Endothelial cell (in vitro differentiated cells): ENCODE measurements at regions not wholly inside any gene's neighbourhood (a gene's known extent, or its start where the extent isn't known, plus 50 kb on each side); places are given as distances from the start of the nearest gene placed in this dataset.

ENCODE experiments used
- DNase-seq: peaks from one replicate; pipeline ENCODE4 v3.0.0; 2021; ENCODE audit warnings: low spot score
- H3K27ac Mint-ChIP-seq: one replicate; pipeline ENCODE4 v1.8.0; 2021; ENCODE audit warnings: mixed read lengths, inconsistent platforms; ENCODE audit not compliant: unreplicated experiment
- H3K27me3 Mint-ChIP-seq: one replicate; pipeline ENCODE4 v1.8.0; 2021; ENCODE audit warnings: mild to moderate bottlenecking, moderate library complexity, mixed read lengths, inconsistent platforms; ENCODE audit not compliant: unreplicated experiment
- H3K36me3 Mint-ChIP-seq: one replicate; pipeline ENCODE4 v1.8.0; 2021; ENCODE audit warnings: mild to moderate bottlenecking, low read depth, mixed read lengths, inconsistent platforms; ENCODE audit not compliant: unreplicated experiment
- H3K4me1 Mint-ChIP-seq: one replicate; pipeline ENCODE4 v1.8.0; 2021; ENCODE audit warnings: mild to moderate bottlenecking, mixed read lengths, inconsistent platforms; ENCODE audit not compliant: unreplicated experiment
- H3K4me3 Mint-ChIP-seq: one replicate; pipeline ENCODE4 v1.8.0; 2021; ENCODE audit warnings: mild to moderate bottlenecking, mixed read lengths, inconsistent platforms; ENCODE audit not compliant: unreplicated experiment
- H3K9me3 Mint-ChIP-seq: one replicate; pipeline ENCODE4 v1.8.0; 2021; ENCODE audit warnings: mixed read lengths, inconsistent platforms; ENCODE audit not compliant: unreplicated experiment
- TF ChIP-seq, protein P1 (sequence below): fragments of 200-600 bp; sonication (generic); IDR thresholded peaks from one replicate; pipeline ENCODE4 v1.5.0; 2021; ENCODE audit warnings: antibody characterized with exemption; ENCODE audit not compliant: unreplicated experiment

DNA sequence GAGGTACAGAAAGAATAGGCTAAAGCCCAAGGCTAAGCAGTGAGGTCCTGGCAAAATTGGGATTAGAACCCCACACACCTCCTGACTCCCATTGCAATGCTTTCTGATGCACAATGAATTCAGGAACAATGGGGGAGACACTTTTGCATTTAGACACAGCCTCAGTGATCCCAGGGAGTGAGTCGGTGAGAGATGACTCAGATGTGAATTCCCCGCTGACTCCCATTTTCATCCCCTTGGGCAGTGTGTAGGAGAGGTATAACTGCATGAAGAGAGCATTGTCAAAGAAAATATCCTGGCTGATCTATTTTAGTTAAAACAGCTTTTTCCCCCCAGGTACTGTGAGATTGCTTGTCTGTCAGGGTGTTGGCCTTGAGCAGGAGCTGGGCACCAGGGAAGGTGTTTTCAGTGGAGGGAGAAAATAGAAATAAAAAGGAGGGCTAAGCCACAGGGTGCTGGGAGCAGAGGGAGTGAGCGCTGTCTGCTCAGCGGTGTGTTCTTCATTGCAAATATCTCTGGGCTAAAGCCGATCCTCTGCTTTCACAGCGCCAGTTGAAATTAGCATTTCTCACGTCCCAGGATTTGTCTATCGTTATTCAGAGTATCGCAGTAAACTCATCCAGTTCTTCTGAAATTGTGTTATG is 247.7 kb upstream of the PTBP2 start:
- peaks cover 4% of the 10 kb centered on the region for H3K4me1 Mint-ChIP-seq
- H3K27me3 Mint-ChIP-seq: peaks cover 14% of the 10 kb centered on the region
- no peak overlapping the region for H3K4me3 Mint-ChIP-seq
- H3K9me3 Mint-ChIP-seq: no peaks in the 10 kb centered on the region
- no peaks in the 10 kb centered on the region for H3K36me3 Mint-ChIP-seq
- no peak overlapping the region for H3K27ac Mint-ChIP-seq
- DNase-seq: no peak
- TF ChIP-seq, protein P1, sequence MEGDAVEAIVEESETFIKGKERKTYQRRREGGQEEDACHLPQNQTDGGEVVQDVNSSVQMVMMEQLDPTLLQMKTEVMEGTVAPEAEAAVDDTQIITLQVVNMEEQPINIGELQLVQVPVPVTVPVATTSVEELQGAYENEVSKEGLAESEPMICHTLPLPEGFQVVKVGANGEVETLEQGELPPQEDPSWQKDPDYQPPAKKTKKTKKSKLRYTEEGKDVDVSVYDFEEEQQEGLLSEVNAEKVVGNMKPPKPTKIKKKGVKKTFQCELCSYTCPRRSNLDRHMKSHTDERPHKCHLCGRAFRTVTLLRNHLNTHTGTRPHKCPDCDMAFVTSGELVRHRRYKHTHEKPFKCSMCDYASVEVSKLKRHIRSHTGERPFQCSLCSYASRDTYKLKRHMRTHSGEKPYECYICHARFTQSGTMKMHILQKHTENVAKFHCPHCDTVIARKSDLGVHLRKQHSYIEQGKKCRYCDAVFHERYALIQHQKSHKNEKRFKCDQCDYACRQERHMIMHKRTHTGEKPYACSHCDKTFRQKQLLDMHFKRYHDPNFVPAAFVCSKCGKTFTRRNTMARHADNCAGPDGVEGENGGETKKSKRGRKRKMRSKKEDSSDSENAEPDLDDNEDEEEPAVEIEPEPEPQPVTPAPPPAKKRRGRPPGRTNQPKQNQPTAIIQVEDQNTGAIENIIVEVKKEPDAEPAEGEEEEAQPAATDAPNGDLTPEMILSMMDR: no peak

DNA sequence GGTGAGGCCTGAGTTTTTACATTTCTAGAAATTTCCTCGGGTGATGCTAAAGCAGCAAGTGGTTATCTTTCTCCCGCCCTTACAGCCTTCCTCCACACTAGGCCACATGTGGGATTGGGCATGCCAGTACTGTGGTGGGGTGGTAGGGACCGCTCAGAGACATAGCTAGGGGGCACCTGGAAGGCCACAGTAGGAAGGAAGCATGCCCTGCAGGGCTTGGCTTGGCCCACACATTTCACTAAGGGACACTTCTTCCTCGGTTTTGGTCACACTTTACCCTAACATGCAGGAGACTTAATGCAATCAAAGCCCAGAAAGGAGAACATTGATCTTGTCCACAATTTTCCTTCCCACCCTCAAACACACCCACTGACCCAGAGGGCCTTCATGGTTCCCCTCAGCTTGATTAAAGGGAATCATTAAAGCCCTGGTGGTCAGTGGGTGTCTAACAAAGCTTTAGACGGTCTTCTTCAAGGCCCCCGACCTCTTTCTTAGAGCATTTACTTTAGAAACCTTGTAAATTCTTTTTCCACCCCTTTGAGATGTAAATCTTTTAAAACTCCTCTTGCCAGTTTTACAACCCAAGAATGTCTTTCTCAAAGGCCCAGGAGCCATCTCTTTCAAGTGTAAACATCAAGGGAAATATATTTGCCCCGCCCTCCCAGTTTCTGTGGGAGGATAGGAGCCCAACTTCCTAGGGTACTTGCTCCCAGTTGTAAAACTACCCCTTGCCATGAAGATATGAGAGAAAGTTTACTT is 246.4 kb upstream of the PTBP2 start:
- H3K27me3 Mint-ChIP-seq: peaks cover 14% of the 10 kb centered on the region
- H3K27ac Mint-ChIP-seq: no peak overlapping the region
- no peaks in the 10 kb centered on the region for H3K9me3 Mint-ChIP-seq
- DNase-seq: no peak
- H3K36me3 Mint-ChIP-seq: no peaks in the 10 kb centered on the region
- H3K4me3 Mint-ChIP-seq: no peak overlapping the region
- TF ChIP-seq, protein P1: no peak
- peaks cover 4% of the 10 kb centered on the region for H3K4me1 Mint-ChIP-seq

DNA sequence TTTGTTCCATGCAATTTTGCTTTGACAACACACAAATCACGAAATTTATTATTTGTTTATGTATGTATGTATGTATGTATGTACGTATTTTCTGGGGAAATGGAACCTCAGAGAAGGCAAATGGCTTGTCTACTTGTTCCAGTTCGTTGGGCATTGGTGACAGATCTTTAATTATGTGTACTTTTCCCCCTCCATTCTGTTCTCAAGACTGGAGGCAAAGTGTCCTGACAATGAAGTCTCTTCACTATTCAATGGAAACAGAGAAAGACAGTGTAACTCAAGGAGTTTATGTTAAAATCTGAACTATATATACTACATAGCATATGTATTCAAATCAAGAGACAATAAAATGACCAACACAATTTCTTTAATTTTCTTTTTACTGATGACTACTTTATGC is 245.7 kb upstream of the PTBP2 start:
- Mint-ChIP-seq H3K27me3 (peaks cover 14% of the 10 kb centered on the region), H3K4me3 (no peak overlapping the region), H3K9me3 (no peaks in the 10 kb centered on the region), H3K27ac (no peak overlapping the region), H3K36me3 (no peaks in the 10 kb centered on the region), H3K4me1 (peaks cover 4% of the 10 kb centered on the region)
- DNase-seq: no peak
- TF ChIP-seq, protein P1: no peak

DNA sequence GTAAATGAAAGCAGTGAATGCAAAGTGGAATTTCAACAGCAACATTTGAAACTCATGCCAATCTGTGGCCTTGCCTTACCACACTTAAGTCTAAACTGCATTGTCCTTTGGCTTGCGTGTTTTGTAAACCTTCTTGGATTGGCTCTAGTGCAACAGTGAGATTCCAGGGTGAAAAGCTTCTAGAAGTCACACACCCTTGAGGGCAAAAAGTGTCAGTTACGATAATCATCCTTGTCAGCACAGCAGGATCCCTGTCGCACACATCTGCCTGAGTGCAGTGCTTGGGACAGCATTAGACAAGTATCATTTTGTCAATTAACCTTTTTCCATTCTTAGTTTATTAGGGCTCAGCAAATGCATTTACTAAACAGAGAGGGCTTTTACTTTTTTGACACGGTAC is 243.4 kb upstream of the PTBP2 start:
- no peak overlapping the region for H3K4me3 Mint-ChIP-seq
- H3K27me3 Mint-ChIP-seq: peaks cover 14% of the 10 kb centered on the region
- no peaks in the 10 kb centered on the region for H3K9me3 Mint-ChIP-seq
- H3K36me3 Mint-ChIP-seq: no peaks in the 10 kb centered on the region
- no peak for DNase-seq
- peaks cover 4% of the 10 kb centered on the region for H3K4me1 Mint-ChIP-seq
- TF ChIP-seq, protein P1: no peak
- H3K27ac Mint-ChIP-seq: no peak overlapping the region

DNA sequence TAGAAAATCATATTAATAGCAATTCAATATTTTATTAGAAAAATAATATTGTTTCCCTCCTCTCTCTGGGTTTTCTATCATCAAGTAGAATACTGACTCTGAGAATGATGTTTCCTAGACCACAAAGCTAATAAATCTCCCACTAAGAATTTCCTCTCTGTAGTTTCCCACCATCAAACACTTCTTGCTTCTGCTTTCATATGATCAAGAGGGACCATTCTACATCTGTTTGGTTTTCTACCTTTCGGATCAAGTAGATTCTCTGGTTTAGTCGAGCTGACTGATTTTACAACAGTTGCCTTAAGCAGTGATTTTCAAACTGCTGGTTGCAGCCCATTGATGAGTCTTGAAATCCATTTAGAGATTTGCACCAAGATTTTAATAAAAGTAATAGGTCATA is 240.2 kb upstream of the PTBP2 start:
- TF ChIP-seq, protein P1: no peak
- H3K4me3 Mint-ChIP-seq: no peak overlapping the region
- DNase-seq: no peak
- H3K27ac Mint-ChIP-seq: no peak overlapping the region
- H3K27me3 Mint-ChIP-seq: peaks cover 4% of the 10 kb centered on the region
- H3K36me3 Mint-ChIP-seq: no peaks in the 10 kb centered on the region
- no peaks in the 10 kb centered on the region for H3K9me3 Mint-ChIP-seq
- peaks cover 7% of the 10 kb centered on the region for H3K4me1 Mint-ChIP-seq
